COLO668 (cell line): ENCODE measurements at regions not wholly inside any gene's neighbourhood (a gene's known extent, or its start where the extent isn't known, plus 50 kb on each side); places are given as distances from the start of the nearest gene placed in this dataset.
A peak's percentile ranks its signal among the peaks of the same experiment; 100 is the strongest.

Experiments used
- DNase-seq: peaks from one replicate; lab custom pipeline; 2025; ENCODE audit not compliant: unreplicated experiment; lab: John Stamatoyannopoulos, UW

DNA sequence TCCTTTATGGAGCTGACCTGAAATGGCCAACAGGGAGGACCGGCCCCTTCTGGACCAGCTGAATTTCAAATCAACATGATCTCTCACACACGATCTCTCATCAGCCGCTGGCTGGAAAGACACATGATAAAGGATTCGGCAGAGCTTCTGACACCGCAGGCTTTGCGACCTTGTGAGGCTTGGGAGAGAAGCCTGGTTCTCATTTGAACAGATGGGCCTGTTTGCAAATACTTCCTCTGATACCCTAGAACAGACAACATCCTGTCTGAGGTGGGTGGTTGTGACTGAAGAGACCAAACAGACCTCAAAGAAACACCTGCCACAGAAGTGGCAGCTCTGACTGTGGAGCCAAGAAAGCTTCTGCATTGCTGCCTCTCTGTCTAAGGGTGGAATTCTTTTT, 77.9 kb upstream of the SDK2 start:
- peak; percentile 25 for DNase-seq

DNA sequence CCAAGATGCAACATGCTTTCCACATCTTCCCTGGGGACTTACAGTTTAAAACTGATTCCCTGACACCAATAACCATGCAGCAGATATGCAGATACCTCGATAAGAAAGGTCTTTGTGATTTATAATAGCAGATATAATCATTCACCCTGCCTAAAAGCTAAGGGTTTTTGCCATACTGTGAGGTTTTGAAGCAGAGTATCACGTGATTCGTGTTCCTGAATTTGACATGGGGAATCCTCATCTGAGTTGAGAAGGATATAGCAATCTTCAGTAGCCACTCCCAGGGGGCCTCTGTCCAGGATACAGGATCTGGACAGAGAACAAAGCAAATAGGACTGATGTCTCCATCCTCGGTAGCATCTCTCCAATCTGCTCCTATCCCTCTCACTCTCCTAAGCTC, 79.1 kb upstream of the SDK2 start:
- DNase-seq = no peak

DNA sequence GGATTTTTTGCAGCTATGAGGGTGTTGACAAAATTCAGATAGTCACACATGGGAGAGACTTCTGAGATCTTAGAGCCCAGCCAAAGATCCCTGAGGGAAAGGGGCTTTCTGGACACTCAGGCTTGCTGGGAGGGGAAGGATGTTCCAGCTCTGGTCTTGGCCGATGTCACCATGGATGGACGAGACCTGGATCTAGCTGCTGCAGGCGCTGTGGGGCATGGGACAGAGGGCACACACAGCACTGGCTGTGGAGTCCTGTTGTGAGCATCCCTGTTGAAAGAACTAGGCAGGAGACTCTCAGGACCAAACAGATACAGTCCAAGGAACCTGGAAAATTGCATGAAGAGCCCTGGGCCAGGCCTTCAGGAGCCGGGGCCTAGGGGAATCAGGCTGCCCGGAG, 80.1 kb upstream of the SDK2 start:
- DNase-seq = no peak

DNA sequence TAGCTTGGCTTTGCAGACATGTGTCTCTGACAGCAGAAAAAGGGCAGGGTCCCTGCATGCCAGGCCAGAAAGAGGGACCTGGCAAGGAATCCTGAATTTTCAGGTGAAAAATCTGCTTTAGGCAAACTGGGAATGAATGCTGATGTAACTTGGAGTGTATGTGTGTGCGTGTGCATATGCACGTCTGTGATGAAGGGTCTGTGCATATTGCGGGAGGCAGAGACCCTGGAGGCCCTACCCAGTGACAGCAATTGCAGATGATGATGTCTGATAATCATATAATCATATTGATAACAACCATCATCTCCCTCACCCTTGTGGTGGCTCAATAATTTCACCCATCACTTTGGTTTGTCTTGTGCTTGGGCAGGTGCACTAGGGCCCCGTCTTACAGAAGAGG, 80.7 kb upstream of the SDK2 start:
- no peak for DNase-seq

DNA sequence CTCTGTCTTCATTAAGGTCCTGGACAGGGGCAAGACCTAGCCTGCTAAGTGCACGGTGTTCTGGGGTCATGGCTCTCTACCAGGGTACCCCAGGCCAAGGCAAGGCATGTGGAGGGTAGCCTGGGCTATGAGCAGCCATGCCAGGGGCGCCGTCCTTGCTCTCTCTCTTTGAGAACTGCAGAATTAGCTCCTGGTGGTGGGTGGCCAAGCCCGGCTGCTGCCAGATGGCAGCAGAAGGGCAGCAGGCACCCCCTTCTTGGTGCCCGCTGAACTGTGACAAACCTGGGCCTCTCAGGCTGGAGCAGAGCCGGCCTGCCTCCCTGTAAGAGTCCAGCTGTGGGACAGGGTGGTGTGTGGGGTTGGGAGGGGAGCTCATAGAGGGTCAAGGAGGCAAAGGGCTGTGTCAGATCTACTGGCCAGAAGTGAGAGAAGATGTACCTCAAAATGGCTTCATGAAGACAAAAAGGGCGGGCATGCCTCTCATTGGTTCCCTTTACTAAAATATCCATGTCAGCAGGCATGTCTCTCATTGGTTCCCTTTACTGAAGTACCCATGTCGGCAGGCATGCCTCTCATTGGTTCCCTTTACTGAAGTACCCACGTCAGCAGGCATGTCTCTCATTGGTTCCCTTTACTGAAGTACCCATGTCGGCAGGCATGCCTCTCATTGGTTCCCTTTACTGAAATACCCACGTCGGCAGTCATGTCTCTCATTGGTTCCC, 81.7 kb upstream of the SDK2 start:
- no peak for DNase-seq

DNA sequence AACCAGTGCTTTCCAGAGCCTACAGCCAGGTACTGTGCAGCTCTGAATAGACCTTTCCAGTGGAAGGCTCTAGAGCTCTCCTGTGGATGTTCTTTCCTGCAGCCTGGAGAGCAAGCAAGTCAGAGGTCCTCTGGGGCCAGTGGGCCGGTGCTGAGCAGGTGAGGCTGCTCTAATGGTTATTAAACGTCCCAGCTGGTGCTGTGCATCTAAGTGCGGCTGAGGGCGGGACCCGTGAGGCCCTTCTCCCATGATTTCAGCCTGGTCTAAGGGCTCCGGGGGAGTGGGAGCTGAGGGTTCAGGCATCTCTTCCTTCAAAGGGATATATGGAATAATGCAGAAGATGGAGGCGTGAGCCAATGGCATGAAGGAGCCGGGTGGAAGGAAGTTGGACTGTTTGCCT, 83.7 kb upstream of the SDK2 start:
- no peak for DNase-seq

DNA sequence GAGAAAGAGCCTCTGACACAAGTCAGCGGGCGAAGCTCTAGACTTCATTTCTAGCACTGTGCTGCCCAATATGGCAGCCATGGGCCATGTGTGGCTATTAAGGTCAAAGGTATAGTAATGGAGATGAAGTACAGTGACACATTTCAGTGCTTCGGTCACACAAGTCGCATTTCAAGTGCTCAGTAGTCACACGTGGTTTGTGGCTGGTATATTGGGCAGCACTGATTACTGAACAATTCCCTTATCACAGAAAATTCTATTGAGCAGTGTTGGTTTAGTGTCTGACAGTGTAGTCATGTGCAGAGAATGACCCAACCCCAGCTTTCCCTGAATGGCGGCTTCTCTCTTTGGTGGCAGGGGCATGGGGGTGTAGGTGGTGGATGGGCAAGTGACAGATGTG, 84.9 kb upstream of the SDK2 start:
- no peak for DNase-seq

DNA sequence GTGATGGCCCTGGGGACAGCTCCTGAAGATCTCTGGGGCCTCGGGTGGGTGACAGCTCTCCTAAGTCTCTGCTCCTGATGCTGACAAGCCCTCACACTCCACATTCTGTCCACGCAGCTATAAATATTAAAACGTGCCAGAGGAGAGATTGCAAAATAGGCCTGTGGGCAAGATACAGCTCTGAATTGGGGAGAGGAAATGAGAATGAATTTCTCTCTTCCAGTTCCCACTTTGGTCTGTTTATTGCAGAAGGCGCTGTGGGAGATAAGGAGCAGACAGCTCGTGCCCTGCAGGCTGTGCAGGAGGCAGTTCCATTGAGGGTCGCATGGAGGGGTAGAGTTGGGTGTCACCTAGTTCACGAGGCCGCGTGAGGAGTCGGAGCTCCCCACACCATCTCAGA, 87.5 kb upstream of the SDK2 start:
- no peak for DNase-seq

DNA sequence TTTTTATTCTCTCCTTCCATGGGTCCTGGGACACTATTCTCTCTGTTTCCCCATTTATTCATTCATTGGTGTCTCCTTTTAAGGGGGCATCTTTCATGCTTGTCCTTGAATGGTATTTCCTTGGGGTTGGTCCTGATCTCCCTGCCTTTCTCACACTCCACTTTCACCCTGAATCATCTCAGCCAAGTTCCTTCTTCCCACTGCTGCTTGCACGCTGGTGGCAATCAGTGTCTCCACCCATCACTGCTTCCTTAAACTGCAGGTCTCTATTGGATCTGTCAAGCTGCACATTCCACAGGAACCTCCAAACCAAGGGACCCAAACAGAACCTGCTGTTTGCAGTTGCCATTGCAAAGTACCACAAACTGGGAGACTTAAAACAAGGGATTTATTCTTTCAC, 89.3 kb upstream of the SDK2 start:
- no peak for DNase-seq

DNA sequence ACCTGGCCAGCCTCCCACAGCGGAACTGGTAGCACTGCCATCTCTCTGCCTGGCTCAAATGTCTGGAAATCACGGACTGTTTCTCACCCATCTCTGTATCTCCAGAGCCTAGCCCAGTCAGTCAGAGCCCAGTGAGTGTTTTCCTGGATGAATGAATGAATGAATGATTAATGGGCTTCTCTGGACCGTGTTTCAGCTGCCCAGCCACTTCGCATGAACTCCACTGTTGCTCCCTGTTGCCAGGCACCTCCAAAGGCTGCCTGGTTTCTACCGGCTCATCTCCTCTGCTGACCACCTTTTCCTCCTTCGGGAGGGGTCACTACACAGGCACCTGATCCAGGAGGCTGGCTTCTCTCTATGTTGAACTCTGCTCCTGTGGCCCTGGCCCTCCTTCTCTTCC, 91.0 kb upstream of the SDK2 start:
- no peak for DNase-seq

DNA sequence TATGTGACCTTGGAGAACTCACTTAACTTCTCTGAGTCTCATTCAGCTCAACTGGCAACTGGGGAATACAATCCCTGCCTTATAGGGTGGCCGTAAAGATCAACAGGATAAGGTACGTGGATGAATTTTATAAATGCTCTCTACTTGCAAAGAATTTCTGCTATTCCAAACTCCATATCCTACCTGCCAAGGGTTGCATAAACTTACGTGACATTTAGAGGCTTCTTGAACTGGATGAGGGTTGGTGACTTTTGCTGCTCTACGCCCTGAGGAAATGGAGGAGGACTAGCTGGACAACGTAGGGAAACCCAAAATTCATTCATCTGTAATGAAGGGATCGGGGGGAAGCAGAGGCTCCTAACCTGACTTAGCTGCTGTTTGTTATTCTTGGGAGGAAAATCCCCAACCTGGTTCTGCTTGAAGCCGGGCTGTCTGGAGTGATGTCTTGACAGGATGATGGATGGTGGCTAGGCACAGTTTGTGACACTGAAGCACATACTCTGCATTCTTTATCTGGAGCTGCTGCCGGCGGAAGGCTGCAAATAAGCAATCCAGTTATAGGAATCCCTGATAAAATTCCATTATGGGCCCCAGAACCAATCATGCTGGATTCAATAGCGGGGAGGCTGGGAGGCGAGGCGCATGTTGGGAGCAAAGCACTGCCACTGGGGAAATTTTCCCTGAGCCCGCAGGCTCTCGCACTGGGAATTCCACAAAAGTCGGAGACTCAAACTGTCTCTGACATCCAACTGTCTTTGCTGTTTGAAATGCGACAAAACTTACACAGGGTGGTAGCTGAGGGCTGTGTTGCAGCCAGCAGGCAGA, 94.7 kb upstream of the SDK2 start:
- no peak for DNase-seq

DNA sequence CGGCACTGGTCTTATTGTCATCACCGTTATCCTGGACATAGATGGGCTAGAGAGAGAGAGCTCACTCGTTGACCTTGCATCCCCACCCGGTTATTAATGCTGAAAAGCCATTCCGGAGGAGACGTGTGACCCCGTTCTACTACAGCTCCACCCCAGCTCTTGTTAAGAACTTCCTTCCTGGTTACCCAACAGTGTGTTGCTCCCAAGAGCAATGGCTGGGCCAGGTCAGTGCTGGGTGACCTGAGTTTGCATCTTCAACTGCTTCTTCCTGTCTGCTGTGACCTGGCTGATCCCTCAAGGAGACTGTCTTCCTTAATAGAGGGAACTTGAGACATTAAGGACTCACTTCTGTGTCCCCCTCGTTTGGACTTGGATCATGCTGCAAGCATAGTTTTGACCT, 96.1 kb upstream of the SDK2 start:
- DNase-seq = no peak

DNA sequence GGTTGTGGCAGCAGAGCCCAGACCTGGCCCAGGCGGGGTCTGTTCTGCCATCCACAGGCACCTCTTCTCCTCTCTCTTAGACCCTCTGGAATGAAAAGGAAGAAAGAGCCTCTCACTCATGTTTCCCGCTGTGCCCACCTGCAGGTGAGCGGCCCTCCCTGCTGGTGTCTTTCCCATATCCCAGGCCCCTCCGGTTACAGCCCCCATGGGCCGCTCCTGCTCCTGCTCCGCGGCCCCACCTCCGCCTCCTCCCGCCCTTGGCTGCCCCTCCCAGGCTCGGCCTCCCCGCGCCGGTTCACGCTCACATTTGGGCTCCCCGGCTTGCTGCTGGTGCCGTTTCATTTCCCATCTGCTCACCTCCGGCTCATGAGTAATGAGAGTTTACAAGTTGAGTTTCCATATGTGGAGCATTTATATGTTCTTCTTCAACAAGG, 98.7 kb upstream of the SDK2 start:
- no peak for DNase-seq

DNA sequence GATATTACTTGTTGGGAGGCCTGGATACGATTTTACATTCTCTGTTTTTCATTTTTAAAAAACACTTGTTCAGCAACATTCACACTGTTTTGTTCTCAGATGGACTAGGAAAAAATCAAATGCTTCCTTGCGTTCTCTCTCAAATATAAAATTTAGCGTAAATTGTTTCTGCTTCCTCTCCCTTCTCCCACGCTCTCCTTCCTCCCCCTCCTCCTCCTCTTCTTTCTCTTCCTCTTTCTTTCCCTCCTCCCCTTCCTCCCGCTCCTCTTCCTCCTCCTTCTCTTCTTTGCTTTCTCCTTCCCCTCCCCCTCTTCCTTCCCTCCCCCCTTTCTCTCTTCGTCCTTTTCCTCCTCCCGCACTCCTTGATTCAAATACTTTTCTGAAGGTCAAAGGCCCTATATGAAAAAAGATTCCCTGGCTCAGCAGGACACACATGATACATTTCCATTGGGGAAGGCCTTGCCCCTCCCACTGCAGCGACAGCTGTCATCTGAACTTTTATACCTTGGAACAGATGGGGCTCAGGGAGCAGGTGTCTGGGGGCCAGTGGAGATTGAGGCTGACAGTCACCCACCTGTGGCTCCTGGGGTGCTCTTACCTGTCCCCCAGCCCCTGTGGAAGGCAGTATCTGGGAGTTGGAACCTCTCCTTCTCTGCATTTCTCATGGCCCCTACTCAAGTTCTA, 99.4 kb upstream of the SDK2 start:
- DNase-seq = peak; percentile 25

DNA sequence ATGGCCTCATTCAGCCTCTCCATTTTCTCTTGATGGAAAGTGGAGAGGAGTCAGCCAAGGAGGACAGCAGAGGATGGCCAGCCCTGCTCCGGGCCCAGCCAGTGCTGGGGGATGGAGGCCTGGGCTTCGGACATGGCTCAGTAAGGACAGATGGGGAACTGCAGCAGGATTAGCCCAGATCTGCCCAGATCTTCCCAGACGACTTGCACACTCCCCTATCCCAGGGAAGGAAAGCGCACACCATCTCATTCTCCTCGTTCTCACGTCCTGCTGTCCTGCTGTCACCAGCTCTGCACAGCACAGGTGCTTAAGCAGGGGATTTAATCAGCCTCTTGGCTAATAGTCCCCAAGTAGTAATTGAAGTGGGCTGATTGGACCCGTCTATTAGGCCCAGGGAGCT, 100.2 kb upstream of the SDK2 start:
- no peak for DNase-seq

DNA sequence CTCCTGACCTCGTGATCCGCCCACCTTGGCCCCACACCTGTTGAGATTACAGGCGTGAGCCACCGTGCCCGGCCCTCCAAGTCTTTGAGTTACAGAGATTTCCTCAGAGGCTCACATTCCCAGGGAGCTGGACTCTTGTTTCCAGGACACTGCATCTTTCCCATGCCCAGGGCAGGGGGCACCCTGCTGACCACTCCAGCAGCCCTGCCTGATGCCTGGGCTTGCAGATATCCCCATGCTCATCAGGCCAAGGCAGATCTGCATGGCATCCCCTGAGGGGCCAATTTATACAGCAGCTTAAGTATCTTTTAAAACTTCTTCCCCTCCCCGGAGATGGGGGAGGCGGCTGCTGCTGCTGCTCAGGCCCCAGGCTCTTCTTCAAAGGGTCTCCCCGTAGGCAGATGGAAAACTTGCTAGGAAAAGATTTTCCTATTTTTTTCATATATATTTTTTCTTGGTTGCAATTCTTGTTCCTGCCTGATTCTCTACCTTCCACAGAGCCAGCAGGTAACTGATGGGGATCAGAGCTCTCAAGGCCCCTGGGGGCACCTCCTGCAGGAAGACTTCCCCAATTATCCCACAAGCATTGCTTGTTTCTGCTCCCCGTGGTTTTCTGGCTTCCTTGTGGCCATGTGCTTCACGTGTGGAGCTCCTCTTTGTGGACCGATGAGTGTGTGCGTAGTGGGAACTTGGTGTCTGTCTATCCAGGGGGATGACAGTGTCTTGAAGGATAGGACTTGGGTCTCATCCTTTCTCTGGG, 102.2 kb upstream of the SDK2 start:
- peak; percentile 9 for DNase-seq

DNA sequence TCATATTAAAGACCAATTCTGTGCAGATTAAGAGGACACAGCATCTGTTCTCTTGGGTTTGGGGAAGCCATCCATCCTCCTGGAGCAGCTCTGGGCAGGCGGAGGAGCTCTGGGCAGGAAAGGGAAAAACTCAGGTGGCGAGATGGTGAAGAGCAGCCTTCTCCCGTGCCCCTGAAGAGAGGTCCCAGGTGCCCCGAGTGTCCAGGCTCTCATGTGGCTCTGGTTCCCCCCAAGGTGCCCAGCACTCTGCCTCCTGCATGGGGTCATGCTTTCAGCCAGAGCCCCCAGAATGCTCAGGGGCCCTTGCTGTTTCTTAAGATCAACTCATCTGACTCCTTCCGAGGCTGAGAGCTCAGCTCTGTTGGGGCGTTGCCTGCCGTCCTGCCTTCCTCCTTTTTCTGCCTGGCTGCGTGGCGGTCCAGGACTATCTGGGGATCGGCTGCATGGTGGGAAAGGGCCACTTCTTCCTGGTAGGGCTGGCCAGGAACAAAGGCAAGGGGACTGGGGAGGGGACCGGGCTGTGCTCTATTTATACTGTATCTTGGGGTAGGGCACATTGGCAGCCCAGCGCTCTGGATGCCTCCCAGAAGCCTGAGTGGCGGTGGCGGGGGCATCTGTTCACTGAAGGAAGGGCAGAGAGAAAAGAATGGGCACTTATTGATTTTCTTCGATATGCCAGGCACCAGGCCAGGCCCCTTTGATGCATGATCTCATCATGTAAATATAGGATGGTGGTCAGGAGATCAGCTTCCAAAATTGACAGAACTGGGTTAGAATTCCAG, 103.2 kb upstream of the SDK2 start:
- DNase-seq = peak; percentile 81

DNA sequence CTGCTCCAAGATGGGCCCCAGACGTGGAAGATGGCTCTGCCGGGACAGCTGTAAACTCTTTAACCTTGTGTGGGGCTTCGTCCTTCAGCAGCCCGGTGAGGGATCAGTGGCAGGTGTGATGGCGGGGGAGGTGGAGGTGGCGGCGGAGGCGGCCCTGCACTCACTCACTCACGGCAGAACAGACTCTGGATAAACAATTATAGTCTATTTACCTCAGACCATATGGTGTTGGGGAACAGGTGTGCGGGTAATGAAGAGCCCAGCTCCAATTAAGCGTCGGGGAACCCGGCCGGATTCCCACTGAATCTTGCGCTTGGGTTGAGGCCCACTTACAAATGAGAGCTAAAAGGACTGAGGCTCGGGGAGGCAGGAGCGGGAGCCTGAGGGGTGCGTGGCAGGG, 104.3 kb upstream of the SDK2 start:
- DNase-seq = peak; percentile 72

DNA sequence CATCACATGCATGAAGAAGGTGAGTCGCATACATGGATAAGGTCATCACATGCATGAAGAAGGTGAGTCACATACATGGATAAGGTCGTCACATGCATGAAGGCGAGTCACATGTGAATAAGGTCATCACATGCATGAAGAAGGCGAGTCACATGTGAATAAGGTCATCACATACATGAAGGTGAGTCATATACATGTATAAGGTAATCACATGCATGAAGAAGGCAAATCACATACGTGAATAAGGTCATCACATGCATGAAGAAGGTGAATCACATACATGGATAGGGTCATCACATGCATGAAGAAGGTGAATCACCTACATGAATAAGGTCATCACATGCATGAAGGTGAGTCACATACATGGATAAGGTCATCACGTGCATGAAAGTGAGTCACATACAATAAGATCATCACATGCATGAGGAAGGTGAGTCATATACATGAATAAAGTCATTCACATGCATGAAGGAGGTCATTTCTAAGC, 105.1 kb upstream of the SDK2 start:
- peak; percentile 18 for DNase-seq

DNA sequence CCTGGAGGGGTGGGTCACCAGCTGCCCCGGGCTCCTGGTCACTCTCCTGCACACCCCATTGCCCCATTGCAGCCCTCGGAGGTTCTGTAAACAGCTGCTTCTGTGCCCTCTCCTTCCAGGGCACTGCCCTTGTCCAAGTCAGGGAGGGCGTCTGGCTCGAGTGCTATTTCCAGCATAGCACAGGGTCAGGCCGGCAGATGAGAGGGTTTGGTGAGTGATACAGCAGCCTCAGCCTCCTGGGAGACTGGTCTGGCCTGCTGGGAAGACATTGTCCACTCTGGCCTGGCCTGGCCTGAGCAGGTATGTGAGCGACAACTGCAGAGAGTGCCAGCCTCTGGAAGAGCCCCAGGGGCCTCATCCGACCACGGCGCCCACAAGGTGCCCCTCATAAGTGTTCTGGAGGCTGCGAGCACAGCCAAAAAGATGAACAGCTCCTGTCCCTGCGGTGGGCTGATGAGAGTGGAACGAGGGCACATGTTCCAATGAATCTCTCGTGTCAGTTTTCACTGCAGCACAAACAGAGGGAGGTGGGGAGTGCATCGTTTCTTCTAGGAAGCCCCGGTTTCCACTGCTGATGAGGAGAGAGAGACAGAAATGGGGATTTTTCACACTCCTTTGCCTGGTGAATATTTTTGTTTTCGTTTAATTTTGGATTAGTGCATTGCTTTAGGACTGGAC, 105.8 kb upstream of the SDK2 start:
- no peak for DNase-seq
